ENCODE measurements at regions not wholly inside any gene's neighbourhood (a gene's known extent, or its start where the extent isn't known, plus 50 kb on each side); places are given as distances from the start of the nearest gene placed in this dataset.

- H3K4me3 ChIP-seq (ENCODE audit: low read depth, low read length): no peak overlapping the region
- DNase-seq (ENCODE audit: low read depth): no peak
- TF ChIP-seq CTCF (IDR thresholded peaks at IDR 0.05; ENCODE audit: insufficient read depth, low read depth, low read length, missing control alignments): no peak
Observed at GRCh38 chr7:67758551-67758950, 761.9 kb downstream of the TYW1 start.

GRCh38 chr7:67760971-67761370 lies 764.3 kb downstream of the TYW1 start:
- no peak overlapping the region for H3K4me3 ChIP-seq (ENCODE audit: low read depth, low read length)
- DNase-seq (ENCODE audit: low read depth): no peak
- TF ChIP-seq CTCF (IDR thresholded peaks at IDR 0.05; ENCODE audit: insufficient read depth, low read depth, low read length, missing control alignments): no peak

- no peak for TF ChIP-seq CTCF (IDR thresholded peaks at IDR 0.05; ENCODE audit: insufficient read depth, low read depth, low read length, missing control alignments)
- no peak overlapping the region for H3K4me3 ChIP-seq (ENCODE audit: low read depth, low read length)
- DNase-seq (ENCODE audit: low read depth): no peak
Observed at GRCh38 chr7:67762516-67762915, 765.9 kb downstream of the TYW1 start.

- no peak for TF ChIP-seq CTCF (IDR thresholded peaks at IDR 0.05; ENCODE audit: insufficient read depth, low read depth, low read length, missing control alignments)
- H3K4me3 ChIP-seq (ENCODE audit: low read depth, low read length): no peak overlapping the region
- DNase-seq (ENCODE audit: low read depth): no peak
Observed at GRCh38 chr7:67764289-67764688, 767.7 kb downstream of the TYW1 start.

- no peak for DNase-seq (ENCODE audit: low read depth)
- no peak for TF ChIP-seq CTCF (IDR thresholded peaks at IDR 0.05; ENCODE audit: insufficient read depth, low read depth, low read length, missing control alignments)
Observed at GRCh38 chr7:67765481-67766175, 769.0 kb downstream of the TYW1 start.

GRCh38 chr7:67766906-67767410 lies 770.3 kb downstream of the TYW1 start:
- DNase-seq (ENCODE audit: low read depth): no peak
- no peak for TF ChIP-seq CTCF (IDR thresholded peaks at IDR 0.05; ENCODE audit: insufficient read depth, low read depth, low read length, missing control alignments)
- H3K4me3 ChIP-seq (ENCODE audit: low read depth, low read length): no peak overlapping the region

More at GRCh38 chr7:67765481-67766175, 769.0 kb downstream of the TYW1 start:
- no peak overlapping the region for H3K4me3 ChIP-seq (ENCODE audit: low read depth, low read length)

Measured in GM12865 (cell line).